HEK293T (cell line): ENCODE measurements at regions not wholly inside any gene's neighbourhood (a gene's known extent, or its start where the extent isn't known, plus 50 kb on each side); places are given as distances from the start of the nearest gene placed in this dataset.

ENCODE experiments used
- CTBP1 ChIP-seq: fragments of 450-650 bp; IDR thresholded peaks from 2 replicates; pipeline ENCODE4 v1.6.1; 2016; ENCODE audit warnings: borderline replicate concordance
- ELF4 ChIP-seq: fragments of 450-650 bp; IDR thresholded peaks from 2 replicates; pipeline ENCODE4 v1.6.1; 2017; ENCODE audit warnings: antibody characterized with exemption
- NFRKB ChIP-seq: fragments of 450-650 bp; IDR thresholded peaks from 2 replicates; pipeline ENCODE4 v1.6.1; 2016; ENCODE audit warnings: mild to moderate bottlenecking, moderate library complexity
- SP1 ChIP-seq: fragments of 450-650 bp; IDR thresholded peaks from 2 replicates; pipeline ENCODE4 v1.6.1; 2017
- TARDBP ChIP-seq: fragments of 450-650 bp; IDR thresholded peaks from 2 replicates; pipeline ENCODE4 v1.6.1; 2016

GRCh38 chr14:103273145-103273744 lies 60.8 kb upstream of the EIF5 start:
- no peak for TF ChIP-seq NFRKB
- TF ChIP-seq CTBP1, result no peak
- no peak for TF ChIP-seq SP1
- TF ChIP-seq ELF4, result no peak
- TF ChIP-seq TARDBP, result no peak
